NOMO-1 (cell line): ENCODE measurements at regions not wholly inside any gene's neighbourhood (a gene's known extent, or its start where the extent isn't known, plus 50 kb on each side); places are given as distances from the start of the nearest gene placed in this dataset.

ENCODE experiments used
- DNase-seq, 2 experiments: peaks; one replicate each; lab custom pipeline; 2025; ENCODE audit not compliant: unreplicated experiment in 2 of 2; lab: John Stamatoyannopoulos, UW

GRCh38 chr3:117763561-117763960 lies 1054.0 kb downstream of the TUSC7 start:
- DNase-seq: no peak

- no peak for DNase-seq
Measured at GRCh38 chr3:117768581-117768980, 1059.0 kb downstream of the TUSC7 start.

GRCh38 chr3:117774130-117774529 lies 1064.6 kb downstream of the TUSC7 start:
- no peak for DNase-seq

GRCh38 chr3:117786349-117786748 lies 1076.8 kb downstream of the TUSC7 start:
- no peak for DNase-seq

GRCh38 chr3:117788061-117788460 lies 1078.5 kb downstream of the TUSC7 start:
- no peak for DNase-seq

GRCh38 chr3:117788506-117788905 lies 1078.9 kb downstream of the TUSC7 start:
- DNase-seq: no peak

- no peak for DNase-seq
Measured at GRCh38 chr3:117790235-117790987, 1080.8 kb downstream of the TUSC7 start.

GRCh38 chr3:117793622-117794265 lies 1084.2 kb downstream of the TUSC7 start:
- no peak for DNase-seq

GRCh38 chr3:117798221-117798620 lies 1088.6 kb downstream of the TUSC7 start:
- no peak for DNase-seq

- no peak for DNase-seq
Measured at GRCh38 chr3:117798687-117799386, 1089.3 kb downstream of the TUSC7 start.

GRCh38 chr3:117799387-117799735 lies 1089.8 kb downstream of the TUSC7 start:
- no peak for DNase-seq

GRCh38 chr3:117801912-117802239 lies 1092.3 kb downstream of the TUSC7 start:
- no peak for DNase-seq

- no peak for DNase-seq
Measured at GRCh38 chr3:117809186-117810081, 1099.9 kb downstream of the TUSC7 start.

GRCh38 chr3:117811786-117812185 lies 1102.2 kb downstream of the TUSC7 start:
- no peak for DNase-seq

GRCh38 chr3:117814975-117815374 lies 1105.4 kb downstream of the TUSC7 start:
- peak in 1 of 2 experiments; percentile 6 for DNase-seq

GRCh38 chr3:117817103-117817502 lies 1107.5 kb downstream of the TUSC7 start:
- no peak for DNase-seq

GRCh38 chr3:117818592-117818991 lies 1109.0 kb downstream of the TUSC7 start:
- no peak for DNase-seq

GRCh38 chr3:117820658-117821299 lies 1111.2 kb downstream of the TUSC7 start:
- DNase-seq: no peak

GRCh38 chr3:117822416-117822815 lies 1112.8 kb downstream of the TUSC7 start:
- DNase-seq: no peak

GRCh38 chr3:117836296-117836695 lies 1126.7 kb downstream of the TUSC7 start:
- DNase-seq: no peak

- DNase-seq: no peak
Measured at GRCh38 chr3:117837391-117837790, 1127.8 kb downstream of the TUSC7 start.
